ENCODE measurements at regions not wholly inside any gene's neighbourhood (a gene's known extent, or its start where the extent isn't known, plus 50 kb on each side); places are given as distances from the start of the nearest gene placed in this dataset.

DNA sequence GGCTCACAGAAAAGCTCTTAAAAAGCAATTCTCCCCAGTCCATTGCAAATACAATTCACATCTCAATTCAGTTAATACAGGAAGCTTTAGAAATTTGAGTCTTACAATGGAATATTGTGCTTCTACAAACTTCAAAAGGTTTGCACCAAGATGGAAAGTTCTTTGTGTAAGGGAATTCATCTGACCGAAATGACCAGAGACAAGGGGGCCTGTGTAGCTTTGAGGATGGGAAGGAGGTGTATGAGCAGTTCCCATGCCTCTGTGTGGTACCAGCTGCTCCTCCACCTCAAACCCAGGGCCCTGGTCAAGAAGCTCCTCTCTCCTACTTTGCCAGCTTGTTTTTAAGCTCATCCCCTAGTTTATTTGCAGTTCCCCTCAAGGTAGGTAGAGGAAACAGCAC lies 312.8 kb upstream of the PKDCC start:
- TF ChIP-seq, protein P1, sequence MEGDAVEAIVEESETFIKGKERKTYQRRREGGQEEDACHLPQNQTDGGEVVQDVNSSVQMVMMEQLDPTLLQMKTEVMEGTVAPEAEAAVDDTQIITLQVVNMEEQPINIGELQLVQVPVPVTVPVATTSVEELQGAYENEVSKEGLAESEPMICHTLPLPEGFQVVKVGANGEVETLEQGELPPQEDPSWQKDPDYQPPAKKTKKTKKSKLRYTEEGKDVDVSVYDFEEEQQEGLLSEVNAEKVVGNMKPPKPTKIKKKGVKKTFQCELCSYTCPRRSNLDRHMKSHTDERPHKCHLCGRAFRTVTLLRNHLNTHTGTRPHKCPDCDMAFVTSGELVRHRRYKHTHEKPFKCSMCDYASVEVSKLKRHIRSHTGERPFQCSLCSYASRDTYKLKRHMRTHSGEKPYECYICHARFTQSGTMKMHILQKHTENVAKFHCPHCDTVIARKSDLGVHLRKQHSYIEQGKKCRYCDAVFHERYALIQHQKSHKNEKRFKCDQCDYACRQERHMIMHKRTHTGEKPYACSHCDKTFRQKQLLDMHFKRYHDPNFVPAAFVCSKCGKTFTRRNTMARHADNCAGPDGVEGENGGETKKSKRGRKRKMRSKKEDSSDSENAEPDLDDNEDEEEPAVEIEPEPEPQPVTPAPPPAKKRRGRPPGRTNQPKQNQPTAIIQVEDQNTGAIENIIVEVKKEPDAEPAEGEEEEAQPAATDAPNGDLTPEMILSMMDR (conservative IDR thresholded peaks at IDR 0.05; ENCODE audit: low read depth, low read length) = no peak
- H3K4me3 ChIP-seq (ENCODE audit: low read depth, low read length) = no peak overlapping the region
- DNase-seq (ENCODE audit: low read depth) = no peak

DNA sequence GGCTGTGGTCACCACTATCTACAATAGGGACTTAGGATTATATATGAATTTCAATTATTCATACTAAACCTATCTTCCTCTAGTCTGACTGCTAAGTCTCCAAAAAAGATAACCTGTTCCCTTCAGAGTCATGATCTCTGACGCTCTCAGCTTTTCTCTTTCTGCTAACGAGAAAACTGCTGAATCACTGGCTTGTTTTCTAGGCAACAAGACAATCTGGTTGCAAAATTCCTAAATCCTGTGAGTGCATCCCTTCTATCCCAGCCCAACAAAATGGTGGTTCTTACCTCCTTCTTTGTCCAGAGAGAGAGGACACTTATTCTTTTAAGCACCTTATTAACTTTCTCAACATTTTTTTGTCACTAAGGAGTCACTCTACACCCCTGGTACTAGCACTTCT lies 312.3 kb upstream of the PKDCC start:
- no peak for DNase-seq (ENCODE audit: low read depth)
- TF ChIP-seq, protein P1 (conservative IDR thresholded peaks at IDR 0.05; ENCODE audit: low read depth, low read length) = no peak
- no peak overlapping the region for H3K4me3 ChIP-seq (ENCODE audit: low read depth, low read length)

DNA sequence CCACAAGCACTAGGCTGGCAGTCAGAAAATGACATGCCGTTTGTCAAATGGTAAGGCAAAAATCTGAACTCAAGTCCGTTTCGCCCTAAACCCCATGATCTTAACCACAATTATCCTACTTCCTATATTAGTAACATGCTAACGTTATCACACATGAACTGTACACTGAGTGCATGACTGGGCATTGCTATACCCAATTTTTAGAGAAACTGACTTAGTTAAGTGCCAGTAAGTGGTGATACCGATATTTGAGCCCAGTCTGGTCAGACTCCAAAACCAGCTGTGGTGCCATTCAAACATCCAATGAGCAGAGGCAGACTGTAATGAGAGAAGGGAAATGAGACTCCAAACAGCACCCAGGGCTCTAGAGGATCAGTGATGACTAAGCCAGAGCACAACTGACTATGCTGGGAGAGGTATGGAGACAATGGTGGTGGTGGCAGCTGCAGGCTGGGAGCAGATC lies 311.7 kb upstream of the PKDCC start:
- DNase-seq (ENCODE audit: low read depth) = no peak
- H3K4me3 ChIP-seq (ENCODE audit: low read depth, low read length) = no peak overlapping the region
- TF ChIP-seq, protein P1 (conservative IDR thresholded peaks at IDR 0.05; ENCODE audit: low read depth, low read length) = no peak

DNA sequence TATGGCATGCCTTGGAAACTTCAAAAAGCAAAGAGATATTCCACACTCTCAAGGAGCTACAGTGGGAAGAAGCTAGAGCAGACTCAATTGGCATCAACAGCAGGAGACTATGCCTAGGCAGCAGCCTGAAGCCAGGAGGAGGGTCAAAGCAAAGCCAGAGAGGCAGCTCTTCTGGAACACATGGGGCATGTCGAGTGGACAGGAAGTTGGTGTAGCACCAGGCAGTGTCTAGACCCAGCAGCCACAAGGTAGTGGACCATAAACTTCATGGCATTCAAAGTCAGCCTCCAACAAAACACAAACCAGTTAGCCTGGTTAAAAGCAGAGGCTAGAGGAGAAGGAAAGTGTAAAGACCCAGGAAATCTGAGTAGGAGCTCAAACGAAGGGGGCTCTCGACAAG lies 311.2 kb upstream of the PKDCC start:
- no peak overlapping the region for H3K4me3 ChIP-seq (ENCODE audit: low read depth, low read length)
- TF ChIP-seq, protein P1 (conservative IDR thresholded peaks at IDR 0.05; ENCODE audit: low read depth, low read length) = no peak
- no peak for DNase-seq (ENCODE audit: low read depth)

DNA sequence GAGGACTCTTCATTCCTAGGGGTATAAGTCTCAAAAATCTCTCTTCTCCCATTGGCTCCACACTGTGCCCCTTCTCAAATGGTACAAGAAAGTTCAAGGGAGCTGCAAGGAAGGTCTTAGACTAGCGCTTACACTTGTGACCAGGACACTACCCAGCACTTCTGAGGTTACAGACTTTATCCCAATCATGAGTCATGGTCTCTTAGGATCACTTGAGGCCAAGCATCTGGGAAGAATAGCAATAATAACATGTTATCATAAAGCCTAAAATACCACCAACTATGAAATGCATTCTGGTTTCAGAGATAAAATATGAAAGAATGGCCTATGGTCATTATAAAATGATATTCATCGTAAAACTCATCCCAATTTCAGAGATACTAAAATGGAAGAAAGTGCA lies 309.9 kb upstream of the PKDCC start:
- TF ChIP-seq, protein P1 (conservative IDR thresholded peaks at IDR 0.05; ENCODE audit: low read depth, low read length) = no peak
- no peak overlapping the region for H3K4me3 ChIP-seq (ENCODE audit: low read depth, low read length)

DNA sequence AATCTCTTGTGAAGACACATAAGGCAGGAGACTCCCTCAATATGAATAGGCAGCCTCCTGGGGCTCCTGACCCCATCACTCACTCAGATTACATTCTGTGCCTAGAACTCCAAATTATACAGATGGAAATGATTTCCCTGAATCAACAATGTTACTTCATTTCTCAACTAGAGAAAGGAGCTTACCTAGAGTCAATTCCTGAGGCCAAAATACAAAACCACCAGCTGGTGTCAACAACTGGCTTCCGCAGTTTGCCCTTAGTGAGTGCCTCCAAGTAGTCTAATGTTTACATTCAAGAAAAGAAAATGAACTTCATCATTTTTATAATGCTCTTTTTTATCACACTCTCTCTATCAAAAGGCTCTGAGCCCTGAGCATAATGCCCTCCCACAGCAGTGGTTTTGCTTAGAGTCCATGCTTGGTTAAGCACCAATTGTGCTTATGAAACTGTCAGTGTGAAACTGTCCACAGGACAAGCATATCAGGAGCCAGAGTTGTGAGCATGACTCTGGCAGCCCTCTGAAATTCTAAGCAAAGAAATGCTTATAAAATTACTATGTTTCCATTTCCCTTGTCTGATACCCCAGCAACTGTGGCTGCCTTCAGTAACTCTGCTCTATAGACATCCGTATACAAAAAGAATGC lies 305.7 kb upstream of the PKDCC start:
- DNase-seq (ENCODE audit: low read depth) = no peak
- TF ChIP-seq, protein P1 (conservative IDR thresholded peaks at IDR 0.05; ENCODE audit: low read depth, low read length) = no peak
- H3K4me3 ChIP-seq (ENCODE audit: low read depth, low read length) = no peak overlapping the region

More for the DNA sequence above, 309.9 kb upstream of the PKDCC start:
- DNase-seq (ENCODE audit: low read depth) = no peak

DNA sequence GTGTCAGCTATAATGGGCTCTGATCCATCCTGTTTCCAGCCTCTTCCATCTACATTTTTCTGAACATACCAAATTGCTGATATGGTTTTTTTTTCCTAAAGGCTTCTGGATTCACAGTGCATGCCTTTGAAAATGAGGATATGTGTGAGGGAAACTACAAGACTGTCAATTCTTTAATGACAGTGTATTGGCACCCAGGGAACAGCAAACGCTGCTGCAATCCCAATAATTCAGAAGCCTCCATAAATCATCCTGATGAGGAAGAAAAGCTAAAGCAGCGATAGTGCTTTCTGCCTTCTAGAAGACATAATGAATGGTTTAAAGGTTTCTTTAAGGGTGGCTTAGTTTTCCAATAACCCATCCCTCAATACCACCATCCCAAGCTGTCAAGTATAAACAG lies 304.5 kb upstream of the PKDCC start:
- no peak for DNase-seq (ENCODE audit: low read depth)
- TF ChIP-seq, protein P1 (conservative IDR thresholded peaks at IDR 0.05; ENCODE audit: low read depth, low read length) = no peak
- no peak overlapping the region for H3K4me3 ChIP-seq (ENCODE audit: low read depth, low read length)

Measured in epithelial cell of proximal tubule (primary cell).